HG03108 (cell line): ENCODE measurements at regions not wholly inside any gene's neighbourhood (a gene's known extent, or its start where the extent isn't known, plus 50 kb on each side); places are given as distances from the start of the nearest gene placed in this dataset.
"Not testable (repeated sequence)": the region's sequence is repeated elsewhere in the genome, so short reads cannot be mapped to it uniquely, and the experiment has no call there.

Source experiments
- ATAC-seq: cut with Tn5 transposase; IDR thresholded peaks from one replicate; pipeline ENCODE4 v1.9.1; 2021; ENCODE audit warnings: moderate library complexity; ENCODE audit not compliant: unreplicated experiment

- ATAC-seq: no peak
These were observed 99.9 kb upstream of the TLE4 start for GRCh38 chr9:79471580-79472543.

- ATAC-seq: no peak
These were observed 98.1 kb upstream of the TLE4 start for GRCh38 chr9:79473704-79474103.

GRCh38 chr9:79477241-79477840 is 94.4 kb upstream of the TLE4 start:
- no peak for ATAC-seq

- ATAC-seq: no peak
These were observed 93.6 kb upstream of the TLE4 start for GRCh38 chr9:79477955-79478771.

GRCh38 chr9:79480639-79481038 is 91.1 kb upstream of the TLE4 start:
- no peak for ATAC-seq

- ATAC-seq: no peak
These were observed 89.8 kb upstream of the TLE4 start for GRCh38 chr9:79481846-79482477.

- ATAC-seq: no peak
These were observed 86.5 kb upstream of the TLE4 start for GRCh38 chr9:79485258-79485657.

GRCh38 chr9:79489261-79490000 is 82.3 kb upstream of the TLE4 start:
- ATAC-seq: no peak

- no peak for ATAC-seq
These were observed 81.0 kb upstream of the TLE4 start for GRCh38 chr9:79490657-79491248.

- no peak for ATAC-seq
These were observed 79.4 kb upstream of the TLE4 start for GRCh38 chr9:79492092-79493009.

GRCh38 chr9:79500196-79500864 is 71.4 kb upstream of the TLE4 start:
- not testable (repeated sequence) for ATAC-seq

- ATAC-seq: no peak
These were observed 70.2 kb upstream of the TLE4 start for GRCh38 chr9:79501546-79501945.

GRCh38 chr9:79507801-79508200 is 64.0 kb upstream of the TLE4 start:
- ATAC-seq: no peak

- ATAC-seq: no peak
These were observed 59.5 kb upstream of the TLE4 start for GRCh38 chr9:79512251-79512650.
